Peyer's patch (tissue), 4 donors: ENCODE measurements at regions not wholly inside any gene's neighbourhood (a gene's known extent, or its start where the extent isn't known, plus 50 kb on each side); places are given as distances from the start of the nearest gene placed in this dataset.

Experiments
- CTCF ChIP-seq, 6 experiments: fragments of 450-650 bp in 4 of 6; fragments of 200-600 bp in 2 of 6; sonication (generic) in 1 of 6; IDR thresholded peaks; one replicate each; pipeline ENCODE4 v1.5.1; 2017 to 2019; ENCODE audit warnings: antibody characterized with exemption in 6 of 6, mild to moderate bottlenecking in 3 of 6, moderate library complexity in 1 of 6
- POLR2A ChIP-seq, 2 donors: fragments of 450-650 bp; IDR thresholded peaks; one replicate each; pipeline ENCODE4 v1.5.1; 2017; ENCODE audit warnings: antibody characterized with exemption in 2 of 2, mild to moderate bottlenecking in 2 of 2, moderate library complexity in 2 of 2

DNA sequence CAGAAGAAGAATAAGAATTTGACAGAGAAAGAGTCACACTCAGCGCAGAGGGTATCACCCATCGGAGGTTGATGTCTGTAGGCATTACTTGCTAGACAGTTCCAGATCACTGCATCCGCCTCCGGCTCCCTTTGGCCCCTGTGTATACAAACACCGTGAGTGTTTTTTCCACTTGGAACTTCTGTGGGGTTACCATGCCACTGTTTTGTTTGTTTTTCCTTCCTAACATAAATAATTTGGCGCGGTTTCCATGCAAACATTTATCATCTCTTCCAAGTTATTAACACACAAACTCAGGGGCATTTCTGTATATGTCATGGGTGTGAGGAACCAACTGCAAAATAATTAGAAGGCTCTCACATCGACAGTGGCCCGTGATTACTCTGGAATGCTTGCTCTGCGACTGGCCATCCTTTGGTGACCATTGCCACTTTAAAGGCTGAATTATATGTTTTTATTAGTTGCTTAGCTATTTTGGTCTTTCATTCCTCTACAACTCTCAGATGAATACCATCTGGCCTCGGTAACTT, 612.2 kb upstream of the MKI67 start:
- TF ChIP-seq CTCF (IDR thresholded peaks at IDR 0.05) (no peak), POLR2A (IDR thresholded peaks at IDR 0.05) (no peak)
